ENCODE measurements at regions not wholly inside any gene's neighbourhood (a gene's known extent, or its start where the extent isn't known, plus 50 kb on each side); places are given as distances from the start of the nearest gene placed in this dataset.

DNA sequence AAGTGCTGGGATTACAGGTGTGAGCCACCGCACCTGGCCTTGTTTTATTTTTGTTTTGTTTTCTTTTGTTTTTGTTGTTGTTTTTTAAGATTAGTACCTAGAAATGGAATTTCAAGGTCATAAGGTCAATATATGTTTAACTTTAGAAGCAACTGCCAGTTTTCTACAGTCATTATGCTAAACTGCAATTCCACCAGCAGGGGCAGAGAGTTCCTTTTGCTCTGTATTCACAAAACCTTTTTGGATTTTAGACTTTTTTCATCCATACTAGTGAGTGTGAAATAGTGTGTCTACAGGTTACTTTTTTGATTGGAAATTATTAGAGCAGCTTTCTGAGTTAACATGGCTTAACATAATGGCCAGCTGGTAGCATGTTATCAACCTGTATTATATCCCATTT lies 580.6 kb downstream of the TRIML1 start:
- WGBS (ENCODE audit: missing lambda C conversion rate), result 85% methylated on average over 1 of the region's 1 CpG
- ATAC-seq (no peak), FAIRE-seq (no peak), DNase-seq (ENCODE audit: low read depth in 1 of 2, low spot score in 1 of 2) (no peak)
- Histone ChIP-seq H3K4me1 (no peaks in the 10 kb centered on the region), H3K27ac (no peak overlapping the region), H3K4me3 (no peak overlapping the region), H3K4me2 (no peak overlapping the region), H3K9me3 (0 out of 3 replicates have a peak, but pooled peaks cover 5% of the 10 kb centered on the region)
- TF ChIP-seq, protein P1, sequence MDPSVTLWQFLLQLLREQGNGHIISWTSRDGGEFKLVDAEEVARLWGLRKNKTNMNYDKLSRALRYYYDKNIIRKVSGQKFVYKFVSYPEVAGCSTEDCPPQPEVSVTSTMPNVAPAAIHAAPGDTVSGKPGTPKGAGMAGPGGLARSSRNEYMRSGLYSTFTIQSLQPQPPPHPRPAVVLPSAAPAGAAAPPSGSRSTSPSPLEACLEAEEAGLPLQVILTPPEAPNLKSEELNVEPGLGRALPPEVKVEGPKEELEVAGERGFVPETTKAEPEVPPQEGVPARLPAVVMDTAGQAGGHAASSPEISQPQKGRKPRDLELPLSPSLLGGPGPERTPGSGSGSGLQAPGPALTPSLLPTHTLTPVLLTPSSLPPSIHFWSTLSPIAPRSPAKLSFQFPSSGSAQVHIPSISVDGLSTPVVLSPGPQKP (IDR thresholded peaks at IDR 0.05; ENCODE audit: low read depth, low read length), result no peak
- TF ChIP-seq NPAS2 (CRISPR knock-in tag; IDR thresholded peaks at IDR 0.05; ENCODE audit: borderline replicate concordance), result no peak
- TF ChIP-seq PHF8 (IDR thresholded peaks at IDR 0.05; ENCODE audit: borderline replicate concordance, low read depth), result no peak
- TF ChIP-seq TP53 (CRISPR knock-in tag; IDR thresholded peaks at IDR 0.05), result no peak
- no peak for TF ChIP-seq TFCP2L1 (CRISPR knock-in tag; IDR thresholded peaks at IDR 0.05)
- no peak for TF ChIP-seq BHLHE40 (IDR thresholded peaks at IDR 0.05; ENCODE audit: low read depth, low read length)
- TF ChIP-seq CEBPB (IDR thresholded peaks at IDR 0.05), result no peak
- TF ChIP-seq FOSL2 (IDR thresholded peaks at IDR 0.05), result no peak
- no peak for TF ChIP-seq FOSL2 (CRISPR knock-in tag; IDR thresholded peaks at IDR 0.05)
- no peak for TF ChIP-seq SREBF2 (IDR thresholded peaks at IDR 0.05)
- no peak for TF ChIP-seq POLR2A (IDR thresholded peaks at IDR 0.05; ENCODE audit: low read length)
- TF ChIP-seq, protein P2, sequence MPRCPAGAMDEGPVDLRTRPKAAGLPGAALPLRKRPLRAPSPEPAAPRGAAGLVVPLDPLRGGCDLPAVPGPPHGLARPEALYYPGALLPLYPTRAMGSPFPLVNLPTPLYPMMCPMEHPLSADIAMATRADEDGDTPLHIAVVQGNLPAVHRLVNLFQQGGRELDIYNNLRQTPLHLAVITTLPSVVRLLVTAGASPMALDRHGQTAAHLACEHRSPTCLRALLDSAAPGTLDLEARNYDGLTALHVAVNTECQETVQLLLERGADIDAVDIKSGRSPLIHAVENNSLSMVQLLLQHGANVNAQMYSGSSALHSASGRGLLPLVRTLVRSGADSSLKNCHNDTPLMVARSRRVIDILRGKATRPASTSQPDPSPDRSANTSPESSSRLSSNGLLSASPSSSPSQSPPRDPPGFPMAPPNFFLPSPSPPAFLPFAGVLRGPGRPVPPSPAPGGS (IDR thresholded peaks at IDR 0.05), result no peak
- TF ChIP-seq FOXS1 (CRISPR knock-in tag; IDR thresholded peaks at IDR 0.05), result no peak
- no peak for TF ChIP-seq HOXB13 (CRISPR knock-in tag; IDR thresholded peaks at IDR 0.05; ENCODE audit: low read depth)
- TF ChIP-seq MYC (IDR thresholded peaks at IDR 0.05; ENCODE audit: borderline replicate concordance, low read length), result no peak
- TF ChIP-seq HMGXB4 (CRISPR knock-in tag; IDR thresholded peaks at IDR 0.05; ENCODE audit: borderline replicate concordance), result no peak
- ChIA-PET CTCF (no interaction called here), POLR2A (no interaction called here)

DNA sequence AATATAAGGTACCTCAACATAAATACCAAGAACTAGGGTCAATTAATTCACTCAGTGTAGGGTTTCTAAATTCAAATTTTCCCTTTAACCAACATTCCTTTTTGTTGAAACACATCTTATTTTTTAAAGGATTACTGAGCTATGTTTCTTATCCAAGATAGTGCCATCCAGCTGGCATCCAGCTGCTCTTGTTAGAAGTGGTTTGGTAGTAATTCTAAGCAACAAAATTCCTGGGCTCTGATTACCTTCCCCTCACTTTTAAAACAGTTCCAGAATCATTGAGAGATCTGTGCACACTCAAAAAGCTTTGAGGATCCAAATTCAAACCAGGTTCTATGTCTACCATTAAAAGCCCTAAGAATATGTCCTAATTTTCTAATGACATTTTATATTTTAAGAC lies 583.7 kb downstream of the TRIML1 start:
- ATAC-seq, result no peak
- Histone ChIP-seq H3K4me2 (no peak overlapping the region), H3K4me1 (no peaks in the 10 kb centered on the region), H3K27ac (no peak overlapping the region), H3K9me3 (0 out of 3 replicates have a peak, but pooled peaks cover 5% of the 10 kb centered on the region), H3K4me3 (no peak overlapping the region)
- no peak for FAIRE-seq
- ChIA-PET CTCF (interaction anchor here (0.6 kb wide), 1 partner anchor 62 kb away, joined by 3 read pairs; no protein-coding TSS in a partner anchor), POLR2A (no interaction called here)
- TF ChIP-seq HES2 (IDR thresholded peaks at IDR 0.05), result no peak
- no peak for TF ChIP-seq HOXB13 (CRISPR knock-in tag; IDR thresholded peaks at IDR 0.05; ENCODE audit: low read depth)
- no peak for TF ChIP-seq JUNB (IDR thresholded peaks at IDR 0.05)
- TF ChIP-seq PHF8 (IDR thresholded peaks at IDR 0.05; ENCODE audit: borderline replicate concordance, low read depth), result no peak
- no peak for TF ChIP-seq NPAS2 (CRISPR knock-in tag; IDR thresholded peaks at IDR 0.05; ENCODE audit: borderline replicate concordance)
- no peak for TF ChIP-seq SMC3 (IDR thresholded peaks at IDR 0.05)
- no peak for TF ChIP-seq TP53 (CRISPR knock-in tag; IDR thresholded peaks at IDR 0.05)
- TF ChIP-seq HOXA7 (CRISPR knock-in tag; IDR thresholded peaks at IDR 0.05), result no peak
- TF ChIP-seq MYC (IDR thresholded peaks at IDR 0.05; ENCODE audit: borderline replicate concordance, low read length), result no peak
- TF ChIP-seq NFE2L2 (conservative IDR thresholded peaks at IDR 0.05; ENCODE audit: low read length), result no peak
- no peak for TF ChIP-seq RFX5 (IDR thresholded peaks at IDR 0.05)
- TF ChIP-seq HEYL (CRISPR knock-in tag; IDR thresholded peaks at IDR 0.05), result no peak
- TF ChIP-seq ZNF302 (CRISPR knock-in tag; IDR thresholded peaks at IDR 0.05), result no peak
- TF ChIP-seq KDM5A (IDR thresholded peaks at IDR 0.05), result no peak
- no peak for TF ChIP-seq CBX2 (IDR thresholded peaks at IDR 0.05; ENCODE audit: borderline replicate concordance, low read depth)
- no peak for TF ChIP-seq GATA3 (IDR thresholded peaks at IDR 0.05; ENCODE audit: borderline replicate concordance)
- no peak for TF ChIP-seq RAD21 (conservative IDR thresholded peaks at IDR 0.05 in 1 of 2, IDR thresholded peaks at IDR 0.05 in 1 of 2)
- no peak for DNase-seq (ENCODE audit: low read depth in 1 of 2, low spot score in 1 of 2)

All from A549 (cell line).